ENCODE measurements at regions not wholly inside any gene's neighbourhood (a gene's known extent, or its start where the extent isn't known, plus 50 kb on each side); places are given as distances from the start of the nearest gene placed in this dataset.

DNA sequence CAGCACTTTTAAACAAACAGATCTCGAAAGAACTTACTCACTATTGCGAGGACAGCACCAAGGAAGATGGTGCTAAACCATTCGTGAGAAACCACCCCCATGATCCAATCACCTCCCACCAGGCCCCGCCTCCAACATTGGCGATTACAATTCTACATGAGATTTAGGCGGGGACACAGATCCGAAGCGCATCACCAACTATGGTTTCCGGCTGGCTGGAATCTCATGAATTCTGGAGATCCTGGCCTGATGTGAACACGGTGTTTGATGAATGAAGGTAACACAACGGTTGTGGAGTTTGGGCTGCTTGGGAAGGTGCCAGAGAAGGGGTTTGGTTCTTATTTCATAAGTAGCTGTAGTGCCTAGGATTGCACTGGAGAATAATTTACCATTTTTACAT is 216.7 kb downstream of the EMX2 start:
- ChIA-PET POLR2A (ENCODE audit: low non-redundant PET) (no interaction called here), CTCF (no interaction called here)
- H3K27ac ChIP-seq: no peak overlapping the region
- DNase-seq (ENCODE audit: low spot score): no peak
- TF ChIP-seq, protein P1, sequence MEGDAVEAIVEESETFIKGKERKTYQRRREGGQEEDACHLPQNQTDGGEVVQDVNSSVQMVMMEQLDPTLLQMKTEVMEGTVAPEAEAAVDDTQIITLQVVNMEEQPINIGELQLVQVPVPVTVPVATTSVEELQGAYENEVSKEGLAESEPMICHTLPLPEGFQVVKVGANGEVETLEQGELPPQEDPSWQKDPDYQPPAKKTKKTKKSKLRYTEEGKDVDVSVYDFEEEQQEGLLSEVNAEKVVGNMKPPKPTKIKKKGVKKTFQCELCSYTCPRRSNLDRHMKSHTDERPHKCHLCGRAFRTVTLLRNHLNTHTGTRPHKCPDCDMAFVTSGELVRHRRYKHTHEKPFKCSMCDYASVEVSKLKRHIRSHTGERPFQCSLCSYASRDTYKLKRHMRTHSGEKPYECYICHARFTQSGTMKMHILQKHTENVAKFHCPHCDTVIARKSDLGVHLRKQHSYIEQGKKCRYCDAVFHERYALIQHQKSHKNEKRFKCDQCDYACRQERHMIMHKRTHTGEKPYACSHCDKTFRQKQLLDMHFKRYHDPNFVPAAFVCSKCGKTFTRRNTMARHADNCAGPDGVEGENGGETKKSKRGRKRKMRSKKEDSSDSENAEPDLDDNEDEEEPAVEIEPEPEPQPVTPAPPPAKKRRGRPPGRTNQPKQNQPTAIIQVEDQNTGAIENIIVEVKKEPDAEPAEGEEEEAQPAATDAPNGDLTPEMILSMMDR (conservative IDR thresholded peaks at IDR 0.05; ENCODE audit: low read depth): no peak

DNA sequence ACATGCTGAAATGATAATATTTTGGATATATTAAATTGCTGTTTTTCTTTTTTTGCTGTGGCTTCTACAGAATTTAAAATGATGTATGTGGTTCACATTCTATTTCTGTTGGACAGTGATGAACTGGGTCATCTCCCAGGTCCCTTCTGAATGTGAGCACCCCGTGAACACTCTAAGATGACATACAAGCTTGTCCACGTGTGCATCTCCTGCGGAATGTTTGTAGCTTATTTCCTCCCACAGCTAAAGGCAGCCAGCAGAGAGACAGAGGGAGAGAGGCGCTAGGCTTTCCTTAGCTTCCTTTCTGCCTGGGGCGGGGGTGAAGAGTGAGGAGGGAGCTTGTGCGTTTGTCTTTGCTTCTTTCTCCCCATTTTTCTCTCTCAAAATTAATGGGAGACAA is 219.1 kb downstream of the EMX2 start:
- TF ChIP-seq, protein P1 (conservative IDR thresholded peaks at IDR 0.05; ENCODE audit: low read depth): no peak
- POLR2A ChIA-PET (ENCODE audit: low non-redundant PET): no interaction called here
- no peak overlapping the region for H3K27ac ChIP-seq
- no peak for DNase-seq (ENCODE audit: low spot score)
- CTCF ChIA-PET: interaction anchor here (0.6 kb wide), 1 partner anchor 224 kb away, joined by 3 read pairs; no protein-coding TSS in a partner anchor

DNA sequence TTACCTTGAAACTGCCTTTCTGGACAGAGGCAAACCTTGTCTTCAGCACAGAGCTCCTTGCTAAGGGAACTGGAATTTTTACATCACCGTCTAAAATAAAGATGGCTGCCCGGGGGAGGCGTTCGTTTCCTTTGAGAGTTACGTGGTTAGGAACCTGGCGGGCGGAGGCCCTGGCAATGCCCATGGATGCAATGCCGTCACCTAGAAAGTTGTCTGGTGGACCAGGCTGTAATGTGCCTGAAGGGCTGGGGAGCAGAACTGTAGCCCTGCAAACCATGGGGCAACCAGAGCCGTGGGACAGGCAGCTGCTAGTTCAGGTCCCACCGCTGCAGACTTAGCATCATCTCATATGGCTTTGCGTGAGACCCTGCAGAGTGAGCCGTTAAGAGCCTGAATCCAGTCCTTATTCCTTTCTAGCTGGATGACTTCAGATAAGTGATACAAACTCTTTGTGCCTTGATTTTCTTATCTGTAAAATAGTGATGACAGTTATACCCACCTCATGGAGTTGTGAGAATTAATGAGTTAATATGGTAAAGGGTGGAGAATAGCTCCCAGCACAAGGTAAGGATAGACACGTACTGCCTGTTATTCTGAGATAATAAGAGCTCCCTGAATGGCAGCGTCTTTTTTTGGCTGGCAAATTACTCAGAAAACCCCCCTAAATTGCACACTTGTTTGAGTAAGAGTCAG is 219.7 kb downstream of the EMX2 start:
- no peak for DNase-seq (ENCODE audit: low spot score)
- ChIA-PET CTCF (interaction anchor here (0.6 kb wide), 1 partner anchor 225 kb away, joined by 3 read pairs; no protein-coding TSS in a partner anchor), POLR2A (ENCODE audit: low non-redundant PET) (no interaction called here)
- TF ChIP-seq, protein P1 (conservative IDR thresholded peaks at IDR 0.05; ENCODE audit: low read depth): no peak
- H3K27ac ChIP-seq: no peak overlapping the region

DNA sequence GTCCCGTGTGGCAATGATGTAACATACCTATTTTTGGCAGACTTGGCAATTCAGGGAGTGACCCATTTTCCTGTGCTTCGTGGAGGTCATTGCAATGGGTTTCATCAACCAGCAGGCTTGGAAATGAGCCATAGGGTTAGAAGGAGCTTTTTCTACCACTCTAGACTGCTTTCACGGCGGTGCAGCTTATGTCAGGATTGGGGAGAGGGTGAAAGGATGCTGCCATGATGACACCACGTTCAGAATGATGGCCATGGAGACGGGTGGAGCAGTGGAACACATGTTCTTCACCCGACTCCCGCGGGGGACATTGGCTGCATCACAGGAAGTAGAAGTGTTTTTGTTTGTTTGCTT is 220.2 kb downstream of the EMX2 start:
- ChIA-PET CTCF (no interaction called here), POLR2A (ENCODE audit: low non-redundant PET) (no interaction called here)
- TF ChIP-seq, protein P1 (conservative IDR thresholded peaks at IDR 0.05; ENCODE audit: low read depth): no peak
- no peak overlapping the region for H3K27ac ChIP-seq
- DNase-seq (ENCODE audit: low spot score): no peak

DNA sequence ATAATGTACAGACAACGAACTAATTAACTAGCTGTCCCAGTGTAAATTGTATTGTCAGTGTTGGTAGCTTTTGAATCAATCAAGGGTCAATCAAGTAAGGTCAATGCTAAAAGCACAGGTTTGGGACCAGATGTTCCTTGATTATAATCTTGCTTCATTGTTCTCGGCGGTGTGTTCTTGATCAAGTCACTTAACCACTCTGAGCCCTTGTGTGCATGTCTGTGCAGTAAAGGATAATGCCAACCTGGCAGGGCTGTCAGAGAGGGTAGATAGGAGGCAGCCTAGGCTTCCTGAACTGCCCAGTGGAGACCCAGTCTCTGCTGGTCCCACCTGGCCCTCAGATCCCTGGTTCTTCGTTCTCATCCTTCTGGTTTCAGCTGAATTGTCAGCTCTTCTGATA is 221.0 kb downstream of the EMX2 start:
- ChIA-PET CTCF (no interaction called here), POLR2A (ENCODE audit: low non-redundant PET) (no interaction called here)
- DNase-seq (ENCODE audit: low spot score): no peak
- no peak overlapping the region for H3K27ac ChIP-seq
- TF ChIP-seq, protein P1 (conservative IDR thresholded peaks at IDR 0.05; ENCODE audit: low read depth): no peak

DNA sequence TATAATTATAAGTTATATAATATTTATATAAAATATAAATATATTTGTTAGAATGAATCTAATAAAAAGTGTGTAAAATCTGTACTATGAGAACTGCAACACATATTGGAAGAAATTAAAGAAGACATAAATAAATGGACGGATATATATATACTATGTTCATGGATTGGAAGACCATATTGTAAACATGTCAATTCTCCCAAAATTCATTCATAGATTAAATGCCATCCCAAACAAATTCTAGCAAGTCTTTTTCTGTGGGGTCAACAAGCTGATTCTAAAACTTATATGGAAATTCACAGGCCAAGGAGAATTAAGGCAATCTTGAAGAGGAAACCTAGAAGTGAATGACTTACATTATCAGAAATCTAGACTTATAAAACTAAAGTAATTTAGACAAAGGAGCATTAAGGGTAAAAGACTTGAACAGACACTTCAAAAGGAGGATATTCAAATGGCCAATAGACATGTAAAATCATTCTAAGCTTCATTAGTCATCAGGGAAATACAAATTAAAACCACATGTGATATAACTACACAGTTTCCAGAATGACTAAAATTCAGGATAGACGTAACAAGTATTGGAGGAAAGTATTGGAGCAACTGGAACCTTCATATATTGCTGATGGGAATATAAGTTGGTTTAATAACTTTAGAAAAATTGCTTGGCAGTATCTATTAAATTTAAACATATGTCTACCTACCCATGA is 225.9 kb downstream of the EMX2 start:
- ChIA-PET POLR2A (ENCODE audit: low non-redundant PET) (no interaction called here), CTCF (interaction anchor here (0.6 kb wide), 1 partner anchor 72 kb away, joined by 3 read pairs; no protein-coding TSS in a partner anchor)
- DNase-seq (ENCODE audit: low spot score): no peak
- H3K27ac ChIP-seq: no peak overlapping the region
- TF ChIP-seq, protein P1 (conservative IDR thresholded peaks at IDR 0.05; ENCODE audit: low read depth): no peak

Data from RWPE1 (cell line).